GM12872 (cell line): ENCODE measurements at regions not wholly inside any gene's neighbourhood (a gene's known extent, or its start where the extent isn't known, plus 50 kb on each side); places are given as distances from the start of the nearest gene placed in this dataset.

Experiments
- CTCF ChIP-seq: IDR thresholded peaks from 3 replicates; pipeline ENCODE4 v1.5.1; 2011; ENCODE audit warnings: low read depth, mild to moderate bottlenecking, low read length, moderate library complexity; ENCODE audit not compliant: insufficient read depth

GRCh38 chr3:155029941-155030340 is 50.2 kb upstream of the MME start:
- TF ChIP-seq CTCF = no peak

GRCh38 chr3:155026999-155027591 is 53.0 kb upstream of the MME start:
- no peak for TF ChIP-seq CTCF

GRCh38 chr3:155024006-155024638 is 56.0 kb upstream of the MME start:
- TF ChIP-seq CTCF = no peak

- TF ChIP-seq CTCF = no peak
Measured at GRCh38 chr3:155022896-155023295, 57.2 kb upstream of the MME start.

GRCh38 chr3:155019575-155019974 is 60.5 kb upstream of the MME start:
- TF ChIP-seq CTCF = no peak

- TF ChIP-seq CTCF = no peak
Measured at GRCh38 chr3:155018621-155019330, 61.3 kb upstream of the MME start.

GRCh38 chr3:155015776-155016436 is 64.2 kb upstream of the MME start:
- TF ChIP-seq CTCF = no peak
